H1 (cell line): ENCODE measurements at regions not wholly inside any gene's neighbourhood (a gene's known extent, or its start where the extent isn't known, plus 50 kb on each side); places are given as distances from the start of the nearest gene placed in this dataset.

Source experiments
- CTCF ChIA-PET: fragments of 300-600 bp; sonication (Branson Sonifier 250); formaldehyde crosslinking; loops from one replicate; lab custom pipeline; 2021; ENCODE audit not compliant: partially characterized antibody; lab: Charles Lee
- POLR2A ChIA-PET: fragments of 300-600 bp; sonication (Branson Sonifier 250); formaldehyde crosslinking; loops from one replicate; lab custom pipeline; 2021; ENCODE audit warnings: inconsistent platforms; ENCODE audit not compliant: partially characterized antibody; lab: Charles Lee
- DNase-seq, 2 experiments: peaks; one replicate each; pipeline versions ENCODE4 v3.0.0 to v3.0.0-alpha.2; 2010 to 2022; ENCODE audit warnings: low spot score in 2 of 2, low read depth in 1 of 2, mixed read lengths in 1 of 2
- FAIRE-seq: peaks from 2 replicates; lab custom pipeline; 2011; peaks lifted over from hg19 to GRCh38; lab: Jason Lieb, UNC
- H2AFZ ChIP-seq: 2 replicates; pipeline ENCODE4 v1.8.1; 2012; ENCODE audit warnings: low read length, inconsistent platforms
- H2AK5ac ChIP-seq: 2 replicates; pipeline ENCODE4 v1.6.1; 2013; ENCODE audit warnings: low read depth, low read length
- H2BK120ac ChIP-seq: replicated peaks from 2 replicates; pipeline ENCODE3; 2013; ENCODE audit warnings: low read depth, low read length, inconsistent platforms
- H2BK12ac ChIP-seq: 2 replicates; pipeline ENCODE4 v1.6.1; 2013; ENCODE audit warnings: low read depth, low read length
- H2BK15ac ChIP-seq: 2 replicates; pipeline ENCODE4 v1.6.1; 2013; ENCODE audit warnings: low read length
- H2BK20ac ChIP-seq: 2 replicates; pipeline ENCODE4 v1.6.1; 2013; ENCODE audit warnings: low read length
- H2BK5ac ChIP-seq: 2 replicates; pipeline ENCODE4 v1.6.1; 2013; ENCODE audit warnings: low read depth, low read length
- H3K14ac ChIP-seq: 2 replicates; pipeline ENCODE4 v1.6.1; 2013; ENCODE audit warnings: inconsistent platforms; ENCODE audit not compliant: insufficient read length
- H3K18ac ChIP-seq: 2 replicates; pipeline ENCODE4 v1.6.1; 2013; ENCODE audit warnings: low read length; ENCODE audit errors: extremely low read depth
- H3K23ac ChIP-seq: 2 replicates; pipeline ENCODE4 v1.6.1; 2013; ENCODE audit warnings: inconsistent platforms; ENCODE audit not compliant: insufficient read length
- H3K23me2 ChIP-seq: 2 replicates; pipeline ENCODE4 v1.6.1; 2013; ENCODE audit warnings: low read depth, low read length
- H3K27ac ChIP-seq: 2 replicates; pipeline ENCODE4 v1.6.1; 2011; ENCODE audit warnings: low read depth, low read length, inconsistent platforms
- H3K27me3 ChIP-seq, 4 experiments: replicated peaks in 1 of 4; 1 replicate in 1 of 4; 2 replicates in 3 of 4; pipeline versions ENCODE4 v1.6.1 to v1.8.1; 2011 to 2013; ENCODE audit warnings: low read length in 3 of 4, mild to moderate bottlenecking in 3 of 4, inconsistent platforms in 2 of 4, mixed read lengths in 2 of 4, moderate library complexity in 1 of 4; ENCODE audit not compliant: control insufficient read depth in 3 of 4, insufficient read depth in 3 of 4; ENCODE audit errors: extremely low read depth in 1 of 4
- H3K36me3 ChIP-seq, 4 experiments: 2 replicates each; pipeline versions ENCODE4 v1.6.1 to v1.8.1; 2011 to 2013; ENCODE audit warnings: mild to moderate bottlenecking in 4 of 4, low read length in 3 of 4, moderate library complexity in 2 of 4, control low read depth in 1 of 4, inconsistent platforms in 1 of 4; ENCODE audit not compliant: insufficient read depth in 4 of 4, control insufficient read depth in 2 of 4
- H3K4ac ChIP-seq: replicated peaks from 2 replicates; pipeline ENCODE3; 2013; ENCODE audit warnings: low read length, low read depth, mixed read lengths, inconsistent platforms; ENCODE audit not compliant: insufficient read length
- H3K4me1 ChIP-seq, 4 experiments: replicated peaks in 1 of 4; 1 replicate in 1 of 4; 2 replicates in 3 of 4; pipeline versions ENCODE4 v1.6.1 to v1.8.1; 2011 to 2013; ENCODE audit warnings: low read length in 3 of 4, inconsistent platforms in 2 of 4, mixed read lengths in 1 of 4; ENCODE audit not compliant: insufficient read depth in 4 of 4, control insufficient read depth in 3 of 4
- H3K4me2 ChIP-seq, 2 experiments: 2 replicates each; pipeline versions ENCODE4 v1.6.1 to v1.8.1; 2011 to 2013; ENCODE audit warnings: low read depth in 2 of 2, low read length in 2 of 2, control low read depth in 1 of 2, inconsistent platforms in 1 of 2, mild to moderate bottlenecking in 1 of 2; ENCODE audit not compliant: insufficient read depth in 1 of 2
- H3K4me3 ChIP-seq, 4 experiments: fragments of 200-600, 300-600 bp in 1 of 4; sonication (generic), shearing (Covaris generic), sonication (Bioruptor Twin) in 1 of 4; 2 replicates each; pipeline versions ENCODE4 v1.5.1 to v1.8.1; 2011 to 2016; ENCODE audit warnings: low read length in 4 of 4, low read depth in 3 of 4, control low read depth in 2 of 4, inconsistent platforms in 2 of 4, mild to moderate bottlenecking in 2 of 4, mixed read lengths in 1 of 4, moderate library complexity in 1 of 4; ENCODE audit not compliant: insufficient read depth in 2 of 4; ENCODE audit errors: extremely low read depth in 1 of 4
- H3K56ac ChIP-seq: replicated peaks from 2 replicates; pipeline ENCODE3; 2013; ENCODE audit warnings: low read depth, mild to moderate bottlenecking, mixed read lengths, low read length, inconsistent platforms; ENCODE audit not compliant: insufficient read length
- H3K79me1 ChIP-seq: 2 replicates; pipeline ENCODE4 v1.6.1; 2013; ENCODE audit warnings: low read depth, low read length, control low read depth
- H3K79me2 ChIP-seq, 2 experiments: 2 replicates each; pipeline versions ENCODE4 v1.6.1 to v1.8.1; 2012 to 2013; ENCODE audit warnings: low read length in 2 of 2, mild to moderate bottlenecking in 2 of 2, inconsistent platforms in 1 of 2; ENCODE audit not compliant: insufficient read depth in 2 of 2, control insufficient read depth in 1 of 2
- H3K9ac ChIP-seq, 4 experiments: replicated peaks in 1 of 4; 1 replicate in 1 of 4; 2 replicates in 3 of 4; pipeline versions ENCODE4 v1.6.1 to v1.8.1; 2011 to 2013; ENCODE audit warnings: low read depth in 3 of 4, low read length in 3 of 4, control low read depth in 2 of 4, mild to moderate bottlenecking in 2 of 4, moderate library complexity in 2 of 4, inconsistent platforms in 1 of 4; ENCODE audit errors: extremely low read depth in 1 of 4
- H3K9me3 ChIP-seq, 2 experiments: 2 replicates each; pipeline versions ENCODE4 v1.6.1 to v1.8.1; 2012 to 2013; ENCODE audit warnings: mild to moderate bottlenecking in 2 of 2, moderate library complexity in 2 of 2, control low read depth in 1 of 2, inconsistent platforms in 1 of 2, low read depth in 1 of 2, low read length in 1 of 2, mixed read lengths in 1 of 2; ENCODE audit not compliant: insufficient read depth in 2 of 2
- H4K20me1 ChIP-seq, 2 experiments: replicated peaks in 1 of 2; 2 replicates each; pipeline versions ENCODE3 to v1.8.1; 2011 to 2013; ENCODE audit warnings: inconsistent platforms in 2 of 2, low read length in 2 of 2, mild to moderate bottlenecking in 1 of 2; ENCODE audit not compliant: insufficient read depth in 2 of 2, control insufficient read depth in 1 of 2
- H4K5ac ChIP-seq: 2 replicates; pipeline ENCODE4 v1.6.1; 2013; ENCODE audit warnings: low read length, low read depth, mixed read lengths, inconsistent platforms; ENCODE audit not compliant: insufficient read length
- H4K8ac ChIP-seq: 2 replicates; pipeline ENCODE4 v1.8.0; 2013; ENCODE audit warnings: mild to moderate bottlenecking, moderate library complexity, low read length, inconsistent platforms; ENCODE audit not compliant: insufficient read depth; ENCODE audit errors: extremely low read depth
- H4K91ac ChIP-seq: replicated peaks from 2 replicates; pipeline ENCODE3; 2013; ENCODE audit warnings: low read length, mixed read lengths, inconsistent platforms; ENCODE audit not compliant: insufficient read length
- BACH1 ChIP-seq: IDR thresholded peaks from 2 replicates; pipeline ENCODE4 v1.6.1; 2012; ENCODE audit warnings: low read length, improper control_type of control experiment
- HDAC6 ChIP-seq: IDR thresholded peaks from one replicate; pipeline ENCODE4 v1.7.1; 2012; ENCODE audit warnings: low read depth, mild to moderate bottlenecking, inconsistent platforms, low read length, moderate library complexity
- SP2 ChIP-seq: IDR thresholded peaks from 2 replicates; pipeline ENCODE4 v1.6.1; 2012; ENCODE audit warnings: mild to moderate bottlenecking, low read length, inconsistent platforms
- WGBS, 2 experiments: shearing (Covaris generic) in 1 of 2; methylation state at CpG; one replicate each; pipeline versions ENCODE4 v1.1.6 to v1.1.7; 2013 to 2015; ENCODE audit warnings: low lambda C conversion rate in 2 of 2, mixed read lengths in 2 of 2, inconsistent platforms in 1 of 2, low coverage in 1 of 2, missing lambda C conversion rate in 1 of 2; ENCODE audit not compliant: insufficient replicate concordance in 2 of 2, insufficient coverage in 1 of 2, insufficient read length in 1 of 2; ENCODE audit errors: extremely low coverage in 1 of 2, missing lambda C conversion rate in 1 of 2; 5-methylcytosine and 5-hydroxymethylcytosine counted together

DNA sequence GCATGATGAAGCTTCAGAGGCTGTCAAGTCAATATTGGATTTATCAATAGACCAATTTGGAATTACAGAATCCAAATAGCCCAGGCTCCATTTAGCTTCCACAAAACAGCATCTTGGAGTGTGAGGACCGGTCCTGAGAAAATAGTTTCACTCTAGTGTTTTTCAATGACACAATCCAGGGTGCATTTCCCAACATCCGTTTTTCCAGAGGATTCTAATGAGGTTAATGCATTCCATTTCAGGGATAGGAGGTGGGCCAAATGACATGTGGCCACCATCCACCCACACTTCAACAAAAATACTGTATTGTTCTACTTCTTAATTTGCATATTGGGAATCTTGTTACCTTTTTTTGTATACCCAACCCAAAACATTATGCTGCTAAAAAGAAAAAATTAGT is 229.8 kb upstream of the LDB2 start:
- Histone ChIP-seq H3K27ac (no peak overlapping the region), H3K18ac (no peak overlapping the region), H3K23me2 (peaks cover 1% of the 10 kb centered on the region; the same call in 1 of the 2 replicates), H2AFZ (no peak overlapping the region), H2BK15ac (no peak overlapping the region), H3K56ac (no peak overlapping the region), H3K4ac (no peak overlapping the region), H3K14ac (no peak overlapping the region), H3K79me1 (no peaks in the 10 kb centered on the region), H3K9ac (no peak overlapping the region), H2BK120ac (no peak overlapping the region)
- ChIA-PET CTCF (interaction anchor here (0.7 to 1.9 kb wide), 7 partner anchors 9 to 836 kb away, joined by 3 to 7 read pairs (median 3); no protein-coding TSS in a partner anchor), POLR2A (no interaction called here)
- no peak for DNase-seq
- FAIRE-seq = no peak
- no peak for TF ChIP-seq SP2
- no peak for TF ChIP-seq HDAC6
- TF ChIP-seq BACH1 = no peak
- TF ChIP-seq, all 59 proteins: peak for 0
- Histone ChIP-seq H2BK20ac (no peak overlapping the region), H4K91ac (no peak overlapping the region), H3K23ac (no peak overlapping the region), H3K4me3 (no peak overlapping the region), H4K20me1 (no peaks in the 10 kb centered on the region), H2AK5ac (no peak overlapping the region), H4K8ac (no peak overlapping the region), H3K79me2 (no peaks in the 10 kb centered on the region), H3K4me2 (no peak overlapping the region), H4K5ac (no peak overlapping the region), H2BK5ac (no peak overlapping the region), H3K27me3 (no peaks in the 10 kb centered on the region), H3K9me3 (no peaks in the 10 kb centered on the region), H2BK12ac (no peak overlapping the region), H3K4me1 (peaks cover 0 to 3% (median 2%) of the 10 kb centered on the region in 4 experiments; a peak in 2 of 7 replicates), H3K36me3 (no peaks in the 10 kb centered on the region)
- WGBS, 2 experiments = 94% methylated on average over 2 of the region's 2 CpGs; no CpG with 5 or more reads in 1 of the 2 experiments
